ENCODE measurements at regions not wholly inside any gene's neighbourhood (a gene's known extent, or its start where the extent isn't known, plus 50 kb on each side); places are given as distances from the start of the nearest gene placed in this dataset.

DNA sequence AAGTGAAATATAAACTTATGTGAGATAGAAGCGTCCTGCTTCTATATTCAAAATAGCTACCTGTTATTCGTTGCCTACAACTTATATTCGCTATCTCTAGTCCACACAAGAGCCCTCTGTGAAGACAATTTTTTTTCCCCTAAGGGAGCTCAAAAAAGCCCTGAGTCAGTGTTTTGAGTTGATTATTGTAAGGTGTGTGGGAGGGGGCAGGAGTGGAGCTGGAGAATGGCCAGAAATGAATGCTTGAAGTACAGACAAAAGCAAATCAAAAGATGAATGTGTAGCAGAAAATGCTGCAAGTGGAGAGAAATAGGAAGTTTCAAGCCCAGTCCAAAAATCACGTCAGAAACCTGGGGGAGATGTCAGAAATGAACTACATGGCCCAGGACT is 655.0 kb upstream of the LCORL start (continued):
- TF ChIP-seq, protein P1, sequence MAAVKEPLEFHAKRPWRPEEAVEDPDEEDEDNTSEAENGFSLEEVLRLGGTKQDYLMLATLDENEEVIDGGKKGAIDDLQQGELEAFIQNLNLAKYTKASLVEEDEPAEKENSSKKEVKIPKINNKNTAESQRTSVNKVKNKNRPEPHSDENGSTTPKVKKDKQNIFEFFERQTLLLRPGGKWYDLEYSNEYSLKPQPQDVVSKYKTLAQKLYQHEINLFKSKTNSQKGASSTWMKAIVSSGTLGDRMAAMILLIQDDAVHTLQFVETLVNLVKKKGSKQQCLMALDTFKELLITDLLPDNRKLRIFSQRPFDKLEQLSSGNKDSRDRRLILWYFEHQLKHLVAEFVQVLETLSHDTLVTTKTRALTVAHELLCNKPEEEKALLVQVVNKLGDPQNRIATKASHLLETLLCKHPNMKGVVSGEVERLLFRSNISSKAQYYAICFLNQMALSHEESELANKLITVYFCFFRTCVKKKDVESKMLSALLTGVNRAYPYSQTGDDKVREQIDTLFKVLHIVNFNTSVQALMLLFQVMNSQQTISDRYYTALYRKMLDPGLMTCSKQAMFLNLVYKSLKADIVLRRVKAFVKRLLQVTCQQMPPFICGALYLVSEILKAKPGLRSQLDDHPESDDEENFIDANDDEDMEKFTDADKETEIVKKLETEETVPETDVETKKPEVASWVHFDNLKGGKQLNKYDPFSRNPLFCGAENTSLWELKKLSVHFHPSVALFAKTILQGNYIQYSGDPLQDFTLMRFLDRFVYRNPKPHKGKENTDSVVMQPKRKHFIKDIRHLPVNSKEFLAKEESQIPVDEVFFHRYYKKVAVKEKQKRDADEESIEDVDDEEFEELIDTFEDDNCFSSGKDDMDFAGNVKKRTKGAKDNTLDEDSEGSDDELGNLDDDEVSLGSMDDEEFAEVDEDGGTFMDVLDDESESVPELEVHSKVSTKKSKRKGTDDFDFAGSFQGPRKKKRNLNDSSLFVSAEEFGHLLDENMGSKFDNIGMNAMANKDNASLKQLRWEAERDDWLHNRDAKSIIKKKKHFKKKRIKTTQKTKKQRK (IDR thresholded peaks at IDR 0.05; ENCODE audit: low read length) = no peak
- TF ChIP-seq SALL1 (CRISPR knock-in tag; IDR thresholded peaks at IDR 0.05) (no peak), ZNF549 (CRISPR knock-in tag; IDR thresholded peaks at IDR 0.05) (no peak), MAFK (conservative IDR thresholded peaks at IDR 0.05 in 1 of 2, IDR thresholded peaks at IDR 0.05 in 1 of 2; ENCODE audit: low read length in 2 of 2) (peak in 1 of 2 experiments; percentile 32; a peak in 1 of 4 replicates), FOXK1 (CRISPR knock-in tag; IDR thresholded peaks at IDR 0.05; ENCODE audit: borderline replicate concordance, low read depth) (no peak), MEIS1 (CRISPR knock-in tag; IDR thresholded peaks at IDR 0.05; ENCODE audit: borderline replicate concordance) (no peak)

DNA sequence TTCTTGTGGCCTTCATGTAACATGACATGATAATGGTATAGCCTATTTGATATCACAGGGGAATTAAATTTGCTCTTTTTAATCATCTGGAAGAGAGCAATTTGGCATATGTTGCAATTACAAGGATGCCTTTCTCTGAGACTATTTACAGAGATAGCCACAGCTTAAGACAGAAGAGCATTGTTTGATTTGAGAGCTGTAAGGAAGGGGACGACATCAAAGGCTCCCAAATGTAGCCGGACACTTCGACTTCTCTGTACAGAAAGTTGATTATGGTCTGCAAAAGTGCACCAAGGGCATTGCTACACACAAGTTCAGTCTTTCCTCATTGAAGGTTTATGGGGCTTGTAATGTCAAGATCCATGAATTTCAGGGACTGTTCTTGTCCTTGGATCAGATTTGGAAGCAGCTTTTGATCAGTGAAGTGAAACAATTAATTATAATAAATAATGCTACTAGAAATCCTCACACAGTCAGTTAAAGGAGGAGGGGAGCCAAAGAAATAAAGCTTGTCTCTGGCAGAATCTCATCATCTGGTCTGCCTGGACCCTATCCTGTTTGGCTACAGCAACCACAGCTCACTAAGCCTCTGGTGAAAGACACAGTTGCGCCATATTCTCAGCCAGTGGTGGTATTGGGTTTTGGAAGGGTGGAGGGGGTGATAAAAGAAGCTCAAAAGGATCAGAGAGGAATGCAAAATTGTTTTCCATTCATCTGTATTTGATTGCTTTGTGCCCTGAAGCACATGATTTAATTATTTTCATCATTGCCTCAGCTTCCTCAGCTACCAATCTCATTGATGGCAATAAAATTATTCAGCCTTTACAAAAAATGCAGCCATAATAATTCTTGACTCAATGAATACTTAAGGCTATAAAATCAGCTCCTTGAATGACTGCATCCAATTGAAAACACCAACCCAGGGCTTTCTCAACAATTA is 654.3 kb upstream of the LCORL start:
- Histone ChIP-seq H4K20me1 (ENCODE audit: insufficient read depth, low read length) (no peaks in the 10 kb centered on the region), H3K9ac (ENCODE audit: insufficient read depth, low read depth, low read length) (no peak overlapping the region), H3K9me3 (ENCODE audit: low read length) (no peaks in the 10 kb centered on the region), H3K4me1 (ENCODE audit: insufficient read depth, low read length) (no peaks in the 10 kb centered on the region), H3K27me3 (ENCODE audit: control insufficient read depth in 1 of 2, insufficient read depth in 2 of 2, low read length in 2 of 2) (no peaks in the 10 kb centered on the region), H3K4me2 (ENCODE audit: low read depth, low read length) (no peak overlapping the region), H2AFZ (ENCODE audit: low read length) (no peak overlapping the region), H3K27ac (ENCODE audit: extremely low read length, insufficient read depth, low read length) (no peak overlapping the region), H3K36me3 (replicated peaks in 1 of 2; ENCODE audit: control insufficient read depth in 1 of 2, insufficient read depth in 2 of 2, low read length in 2 of 2) (no peaks in the 10 kb centered on the region), H3K79me2 (ENCODE audit: insufficient read depth, low read length) (no peaks in the 10 kb centered on the region), H3K4me3 (replicated peaks in 1 of 3; ENCODE audit: insufficient read depth in 1 of 3, low read depth in 2 of 3, low read length in 3 of 3) (no peak overlapping the region)
- BruUV-seq (replicated peaks) = no TSS peak
- no peak for DNase-seq (ENCODE audit: low spot score)
- intact Hi-C loops (cut with micrococcal nuclease; ENCODE audit: unreplicated experiment) (no loop called here), in situ Hi-C loops (cut with HindIII; ENCODE audit: extremely low pct_ligation_motif_present, low pct_unique_long_range_greater_than_20kb) (loop anchor here (25.0 kb wide), 1 partner anchor 1586 kb away; the partner anchor contains the start of gene SLIT2)
- FAIRE-seq = no peak
- TF ChIP-seq, protein P2, sequence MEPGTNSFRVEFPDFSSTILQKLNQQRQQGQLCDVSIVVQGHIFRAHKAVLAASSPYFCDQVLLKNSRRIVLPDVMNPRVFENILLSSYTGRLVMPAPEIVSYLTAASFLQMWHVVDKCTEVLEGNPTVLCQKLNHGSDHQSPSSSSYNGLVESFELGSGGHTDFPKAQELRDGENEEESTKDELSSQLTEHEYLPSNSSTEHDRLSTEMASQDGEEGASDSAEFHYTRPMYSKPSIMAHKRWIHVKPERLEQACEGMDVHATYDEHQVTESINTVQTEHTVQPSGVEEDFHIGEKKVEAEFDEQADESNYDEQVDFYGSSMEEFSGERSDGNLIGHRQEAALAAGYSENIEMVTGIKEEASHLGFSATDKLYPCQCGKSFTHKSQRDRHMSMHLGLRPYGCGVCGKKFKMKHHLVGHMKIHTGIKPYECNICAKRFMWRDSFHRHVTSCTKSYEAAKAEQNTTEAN (CRISPR knock-in tag; conservative IDR thresholded peaks at IDR 0.05) = no peak
- TF ChIP-seq ZNF792 (CRISPR knock-in tag; IDR thresholded peaks at IDR 0.05) (no peak), ZNF749 (CRISPR knock-in tag; IDR thresholded peaks at IDR 0.05; ENCODE audit: borderline replicate concordance) (no peak), KLF12 (CRISPR knock-in tag; IDR thresholded peaks at IDR 0.05; ENCODE audit: borderline replicate concordance) (no peak)
- TF ChIP-seq, protein P3, sequence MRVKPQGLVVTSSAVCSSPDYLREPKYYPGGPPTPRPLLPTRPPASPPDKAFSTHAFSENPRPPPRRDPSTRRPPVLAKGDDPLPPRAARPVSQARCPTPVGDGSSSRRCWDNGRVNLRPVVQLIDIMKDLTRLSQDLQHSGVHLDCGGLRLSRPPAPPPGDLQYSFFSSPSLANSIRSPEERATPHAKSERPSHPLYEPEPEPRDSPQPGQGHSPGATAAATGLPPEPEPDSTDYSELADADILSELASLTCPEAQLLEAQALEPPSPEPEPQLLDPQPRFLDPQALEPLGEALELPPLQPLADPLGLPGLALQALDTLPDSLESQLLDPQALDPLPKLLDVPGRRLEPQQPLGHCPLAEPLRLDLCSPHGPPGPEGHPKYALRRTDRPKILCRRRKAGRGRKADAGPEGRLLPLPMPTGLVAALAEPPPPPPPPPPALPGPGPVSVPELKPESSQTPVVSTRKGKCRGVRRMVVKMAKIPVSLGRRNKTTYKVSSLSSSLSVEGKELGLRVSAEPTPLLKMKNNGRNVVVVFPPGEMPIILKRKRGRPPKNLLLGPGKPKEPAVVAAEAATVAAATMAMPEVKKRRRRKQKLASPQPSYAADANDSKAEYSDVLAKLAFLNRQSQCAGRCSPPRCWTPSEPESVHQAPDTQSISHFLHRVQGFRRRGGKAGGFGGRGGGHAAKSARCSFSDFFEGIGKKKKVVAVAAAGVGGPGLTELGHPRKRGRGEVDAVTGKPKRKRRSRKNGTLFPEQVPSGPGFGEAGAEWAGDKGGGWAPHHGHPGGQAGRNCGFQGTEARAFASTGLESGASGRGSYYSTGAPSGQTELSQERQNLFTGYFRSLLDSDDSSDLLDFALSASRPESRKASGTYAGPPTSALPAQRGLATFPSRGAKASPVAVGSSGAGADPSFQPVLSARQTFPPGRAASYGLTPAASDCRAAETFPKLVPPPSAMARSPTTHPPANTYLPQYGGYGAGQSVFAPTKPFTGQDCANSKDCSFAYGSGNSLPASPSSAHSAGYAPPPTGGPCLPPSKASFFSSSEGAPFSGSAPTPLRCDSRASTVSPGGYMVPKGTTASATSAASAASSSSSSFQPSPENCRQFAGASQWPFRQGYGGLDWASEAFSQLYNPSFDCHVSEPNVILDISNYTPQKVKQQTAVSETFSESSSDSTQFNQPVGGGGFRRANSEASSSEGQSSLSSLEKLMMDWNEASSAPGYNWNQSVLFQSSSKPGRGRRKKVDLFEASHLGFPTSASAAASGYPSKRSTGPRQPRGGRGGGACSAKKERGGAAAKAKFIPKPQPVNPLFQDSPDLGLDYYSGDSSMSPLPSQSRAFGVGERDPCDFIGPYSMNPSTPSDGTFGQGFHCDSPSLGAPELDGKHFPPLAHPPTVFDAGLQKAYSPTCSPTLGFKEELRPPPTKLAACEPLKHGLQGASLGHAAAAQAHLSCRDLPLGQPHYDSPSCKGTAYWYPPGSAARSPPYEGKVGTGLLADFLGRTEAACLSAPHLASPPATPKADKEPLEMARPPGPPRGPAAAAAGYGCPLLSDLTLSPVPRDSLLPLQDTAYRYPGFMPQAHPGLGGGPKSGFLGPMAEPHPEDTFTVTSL (CRISPR knock-in tag; IDR thresholded peaks at IDR 0.05; ENCODE audit: borderline replicate concordance) = no peak
- ChIA-PET POLR2A (no interaction called here), CTCF (ENCODE audit: low intra/inter-chr PET ratio, low total read pairs) (no interaction called here)
- ATAC-seq = no peak
- WGBS (ENCODE audit: low lambda C conversion rate) = 26% methylated on average over 4 of the region's 4 CpGs

Measured in HepG2 (cell line).